Kidney epithelial cell (primary cell): ENCODE measurements at regions not wholly inside any gene's neighbourhood (a gene's known extent, or its start where the extent isn't known, plus 50 kb on each side); places are given as distances from the start of the nearest gene placed in this dataset.

Experiments used
- DNase-seq: peaks from one replicate; pipeline ENCODE4 v3.0.0-alpha.2; 2010; ENCODE audit warnings: low read depth
- H3K27me3 ChIP-seq: 2 replicates; pipeline ENCODE4 v1.6.0; 2011; ENCODE audit warnings: low read length; ENCODE audit not compliant: control insufficient read depth, insufficient read depth
- H3K36me3 ChIP-seq: 2 replicates; pipeline ENCODE4 v1.5.1; 2011; ENCODE audit warnings: low read length; ENCODE audit not compliant: control insufficient read depth, insufficient read depth
- H3K4me3 ChIP-seq: 2 replicates; pipeline ENCODE4 v1.5.1; 2011; ENCODE audit warnings: low read depth, mild to moderate bottlenecking, control low read depth, low read length
- CTCF ChIP-seq: IDR thresholded peaks from 2 replicates; pipeline ENCODE4 v1.5.1; 2011; ENCODE audit warnings: mild to moderate bottlenecking, moderate library complexity, low read length, control low read depth, inconsistent platforms; ENCODE audit not compliant: insufficient read depth, poor library complexity, severe bottlenecking

- no peak for DNase-seq
- Histone ChIP-seq H3K36me3 (no peaks in the 10 kb centered on the region), H3K27me3 (no peaks in the 10 kb centered on the region), H3K4me3 (no peak overlapping the region)
- no peak for TF ChIP-seq CTCF
These were observed 498.6 kb downstream of the GRIN2A start for GRCh38 chr16:9683677-9684076.

DNA sequence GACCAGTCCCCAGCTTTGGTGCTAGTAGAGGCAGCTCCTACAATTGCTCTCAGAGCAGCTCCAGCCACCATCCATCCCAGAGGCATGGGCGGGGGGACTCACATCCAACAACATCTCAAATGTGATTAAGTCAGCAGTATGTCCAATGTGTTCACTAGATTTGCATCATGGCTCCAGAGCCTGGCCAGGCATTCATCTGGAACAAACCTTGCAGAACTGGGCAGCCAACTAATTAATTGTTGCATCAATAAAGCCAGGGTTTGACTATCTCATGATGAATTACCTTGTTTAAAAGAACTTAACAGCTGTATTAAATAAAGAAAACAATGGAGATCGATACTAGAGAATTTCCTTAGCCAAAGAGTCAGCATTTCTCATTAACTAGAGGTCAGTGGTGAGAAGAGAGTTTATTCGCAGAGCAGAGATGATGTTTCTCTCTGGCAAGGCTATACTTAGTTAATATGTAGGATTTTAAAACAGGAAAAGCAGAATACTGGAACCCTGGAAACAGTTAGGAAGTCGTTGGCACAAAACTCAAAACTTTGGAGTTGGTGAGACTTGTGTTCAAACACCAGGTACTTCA lies 494.4 kb downstream of the GRIN2A start:
- no peak for DNase-seq
- Histone ChIP-seq H3K27me3 (no peaks in the 10 kb centered on the region), H3K4me3 (no peak overlapping the region), H3K36me3 (no peaks in the 10 kb centered on the region)
- no peak for TF ChIP-seq CTCF

DNA sequence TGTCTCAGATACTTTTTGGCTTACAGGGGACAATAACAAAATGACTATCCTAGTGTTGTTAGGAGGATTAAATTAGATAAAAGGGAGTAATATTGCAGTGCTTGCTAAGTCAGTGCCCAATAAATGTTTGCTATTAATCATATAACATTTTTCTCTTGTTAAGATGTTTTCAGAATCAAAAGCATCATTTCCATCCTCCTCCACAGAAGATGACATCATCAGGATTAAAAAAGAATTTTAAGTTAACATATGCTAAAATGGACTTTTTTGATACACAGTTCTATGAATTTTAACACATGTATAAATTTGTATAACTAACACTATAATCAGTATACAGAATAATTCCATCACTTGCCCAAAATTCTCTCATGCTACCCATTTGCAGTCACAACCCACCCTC lies 492.6 kb downstream of the GRIN2A start:
- H3K27me3 ChIP-seq, result no peaks in the 10 kb centered on the region
- H3K4me3 ChIP-seq, result no peak overlapping the region
- no peaks in the 10 kb centered on the region for H3K36me3 ChIP-seq
- TF ChIP-seq CTCF, result no peak
- DNase-seq, result no peak

- DNase-seq, result no peak
- Histone ChIP-seq H3K27me3 (no peaks in the 10 kb centered on the region), H3K36me3 (no peaks in the 10 kb centered on the region), H3K4me3 (no peak overlapping the region)
- TF ChIP-seq CTCF, result no peak
These were observed 487.1 kb downstream of the GRIN2A start for GRCh38 chr16:9695152-9695551.
